NOMO-1 (cell line): ENCODE measurements at regions not wholly inside any gene's neighbourhood (a gene's known extent, or its start where the extent isn't known, plus 50 kb on each side); places are given as distances from the start of the nearest gene placed in this dataset.
"Not testable (repeated sequence)": the region's sequence is repeated elsewhere in the genome, so short reads cannot be mapped to it uniquely, and the experiment has no call there.

Source experiments
- DNase-seq, 2 experiments: peaks; one replicate each; lab custom pipeline; 2025; ENCODE audit not compliant: unreplicated experiment in 2 of 2; lab: John Stamatoyannopoulos, UW

- DNase-seq: no peak
These were observed 104.0 kb upstream of the EIF5 start for GRCh38 chr14:103230021-103230420.

- no peak for DNase-seq
These were observed 103.2 kb upstream of the EIF5 start for GRCh38 chr14:103230658-103231334.

GRCh38 chr14:103231376-103232019 lies 102.5 kb upstream of the EIF5 start:
- no peak for DNase-seq

GRCh38 chr14:103232031-103232808 lies 101.8 kb upstream of the EIF5 start:
- DNase-seq: no peak

GRCh38 chr14:103232831-103233319 lies 101.2 kb upstream of the EIF5 start:
- no peak for DNase-seq

GRCh38 chr14:103233328-103233727 lies 100.7 kb upstream of the EIF5 start:
- DNase-seq: no peak

GRCh38 chr14:103234826-103235225 lies 99.2 kb upstream of the EIF5 start:
- DNase-seq: not testable (repeated sequence)

GRCh38 chr14:103235506-103235905 lies 98.5 kb upstream of the EIF5 start:
- not testable (repeated sequence) for DNase-seq

- no peak for DNase-seq
These were observed 94.3 kb upstream of the EIF5 start for GRCh38 chr14:103239751-103240150.

- no peak for DNase-seq
These were observed 92.5 kb upstream of the EIF5 start for GRCh38 chr14:103241531-103241930.

- DNase-seq: no peak
These were observed 90.0 kb upstream of the EIF5 start for GRCh38 chr14:103243764-103244737.

- not testable (repeated sequence) for DNase-seq
These were observed 88.4 kb upstream of the EIF5 start for GRCh38 chr14:103245624-103246031.

- no peak for DNase-seq
These were observed 88.0 kb upstream of the EIF5 start for GRCh38 chr14:103246070-103246469.

- no peak for DNase-seq
These were observed 86.8 kb upstream of the EIF5 start for GRCh38 chr14:103247169-103247606.

- no peak for DNase-seq
These were observed 83.9 kb upstream of the EIF5 start for GRCh38 chr14:103250181-103250580.

GRCh38 chr14:103250874-103251273 lies 83.2 kb upstream of the EIF5 start:
- DNase-seq: no peak

GRCh38 chr14:103255555-103255954 lies 78.5 kb upstream of the EIF5 start:
- DNase-seq: no peak

GRCh38 chr14:103256406-103256805 lies 77.6 kb upstream of the EIF5 start:
- DNase-seq: no peak

- no peak for DNase-seq
These were observed 76.7 kb upstream of the EIF5 start for GRCh38 chr14:103257211-103257962.

GRCh38 chr14:103258211-103258610 lies 75.8 kb upstream of the EIF5 start:
- no peak for DNase-seq
